ENCODE measurements at regions not wholly inside any gene's neighbourhood (a gene's known extent, or its start where the extent isn't known, plus 50 kb on each side); places are given as distances from the start of the nearest gene placed in this dataset.

DNA sequence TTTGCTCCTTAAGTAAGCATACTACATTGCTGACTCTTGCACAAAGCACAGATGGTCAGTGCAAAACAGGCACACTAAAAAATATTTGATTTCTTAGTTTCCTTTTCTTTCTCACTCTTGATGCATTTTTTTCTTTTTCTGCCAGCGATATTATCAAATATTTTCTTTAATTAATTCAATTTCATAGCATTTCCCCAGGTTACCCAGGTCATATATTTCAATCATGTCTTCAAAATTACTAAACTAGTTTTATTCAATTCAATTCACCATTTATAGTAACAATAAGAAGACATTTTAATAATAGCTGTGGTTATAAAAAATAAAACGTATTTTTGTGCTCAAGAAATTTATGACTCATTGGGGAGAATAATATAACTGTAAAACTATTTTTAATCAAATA is 421.2 kb downstream of the GASK1B start:
- no peak overlapping the region for H3K4me3 Mint-ChIP-seq
- H3K27ac Mint-ChIP-seq (ENCODE audit: unreplicated experiment) = no peak overlapping the region
- DNase-seq (ENCODE audit: low read depth, low spot score) = no peak
- H3K27me3 Mint-ChIP-seq (ENCODE audit: low read depth) = no peaks in the 10 kb centered on the region
- peaks cover 2% of the 10 kb centered on the region for H3K36me3 Mint-ChIP-seq (ENCODE audit: low read depth)
- TF ChIP-seq, protein P1, sequence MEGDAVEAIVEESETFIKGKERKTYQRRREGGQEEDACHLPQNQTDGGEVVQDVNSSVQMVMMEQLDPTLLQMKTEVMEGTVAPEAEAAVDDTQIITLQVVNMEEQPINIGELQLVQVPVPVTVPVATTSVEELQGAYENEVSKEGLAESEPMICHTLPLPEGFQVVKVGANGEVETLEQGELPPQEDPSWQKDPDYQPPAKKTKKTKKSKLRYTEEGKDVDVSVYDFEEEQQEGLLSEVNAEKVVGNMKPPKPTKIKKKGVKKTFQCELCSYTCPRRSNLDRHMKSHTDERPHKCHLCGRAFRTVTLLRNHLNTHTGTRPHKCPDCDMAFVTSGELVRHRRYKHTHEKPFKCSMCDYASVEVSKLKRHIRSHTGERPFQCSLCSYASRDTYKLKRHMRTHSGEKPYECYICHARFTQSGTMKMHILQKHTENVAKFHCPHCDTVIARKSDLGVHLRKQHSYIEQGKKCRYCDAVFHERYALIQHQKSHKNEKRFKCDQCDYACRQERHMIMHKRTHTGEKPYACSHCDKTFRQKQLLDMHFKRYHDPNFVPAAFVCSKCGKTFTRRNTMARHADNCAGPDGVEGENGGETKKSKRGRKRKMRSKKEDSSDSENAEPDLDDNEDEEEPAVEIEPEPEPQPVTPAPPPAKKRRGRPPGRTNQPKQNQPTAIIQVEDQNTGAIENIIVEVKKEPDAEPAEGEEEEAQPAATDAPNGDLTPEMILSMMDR (conservative IDR thresholded peaks at IDR 0.05) = no peak
- no peaks in the 10 kb centered on the region for H3K4me1 Mint-ChIP-seq
- peaks cover 9% of the 10 kb centered on the region for H3K9me3 Mint-ChIP-seq

GRCh38 chr4:157741642-157742041 is 431.2 kb downstream of the GASK1B start:
- DNase-seq (ENCODE audit: low read depth, low spot score) = no peak
- H3K4me1 Mint-ChIP-seq = no peaks in the 10 kb centered on the region
- no peaks in the 10 kb centered on the region for H3K27me3 Mint-ChIP-seq (ENCODE audit: low read depth)
- H3K36me3 Mint-ChIP-seq (ENCODE audit: low read depth) = no peaks in the 10 kb centered on the region
- TF ChIP-seq, protein P1 (conservative IDR thresholded peaks at IDR 0.05) = no peak
- no peak overlapping the region for H3K27ac Mint-ChIP-seq (ENCODE audit: unreplicated experiment)
- H3K4me3 Mint-ChIP-seq = no peak overlapping the region
- no peaks in the 10 kb centered on the region for H3K9me3 Mint-ChIP-seq

GRCh38 chr4:157739242-157739641 is 433.6 kb downstream of the GASK1B start:
- H3K27ac Mint-ChIP-seq (ENCODE audit: unreplicated experiment) = no peak overlapping the region

GRCh38 chr4:157728215-157728614 is 444.6 kb downstream of the GASK1B start:
- H3K27ac Mint-ChIP-seq (ENCODE audit: unreplicated experiment) = no peak overlapping the region
- DNase-seq (ENCODE audit: low read depth, low spot score) = no peak
- TF ChIP-seq, protein P1 (conservative IDR thresholded peaks at IDR 0.05) = no peak
- H3K27me3 Mint-ChIP-seq (ENCODE audit: low read depth) = no peaks in the 10 kb centered on the region
- no peaks in the 10 kb centered on the region for H3K36me3 Mint-ChIP-seq (ENCODE audit: low read depth)
- no peak overlapping the region for H3K4me3 Mint-ChIP-seq
- H3K9me3 Mint-ChIP-seq = peaks cover 7% of the 10 kb centered on the region
- H3K4me1 Mint-ChIP-seq = no peaks in the 10 kb centered on the region

More at GRCh38 chr4:157739242-157739641, 433.6 kb downstream of the GASK1B start:
- no peak for DNase-seq (ENCODE audit: low read depth, low spot score)
- TF ChIP-seq, protein P1 (conservative IDR thresholded peaks at IDR 0.05) = no peak
- H3K9me3 Mint-ChIP-seq = no peaks in the 10 kb centered on the region
- H3K27me3 Mint-ChIP-seq (ENCODE audit: low read depth) = no peaks in the 10 kb centered on the region
- no peaks in the 10 kb centered on the region for H3K4me1 Mint-ChIP-seq
- no peaks in the 10 kb centered on the region for H3K36me3 Mint-ChIP-seq (ENCODE audit: low read depth)
- H3K4me3 Mint-ChIP-seq = no peak overlapping the region

GRCh38 chr4:157727163-157727562 is 445.7 kb downstream of the GASK1B start:
- Mint-ChIP-seq H3K9me3 (peaks cover 7% of the 10 kb centered on the region), H3K4me1 (no peaks in the 10 kb centered on the region), H3K4me3 (no peak overlapping the region), H3K27me3 (ENCODE audit: low read depth) (no peaks in the 10 kb centered on the region), H3K27ac (ENCODE audit: unreplicated experiment) (no peak overlapping the region), H3K36me3 (ENCODE audit: low read depth) (no peaks in the 10 kb centered on the region)
- TF ChIP-seq, protein P1 (conservative IDR thresholded peaks at IDR 0.05) = no peak
- no peak for DNase-seq (ENCODE audit: low read depth, low spot score)

- no peak overlapping the region for H3K4me3 Mint-ChIP-seq
- H3K27me3 Mint-ChIP-seq (ENCODE audit: low read depth) = no peaks in the 10 kb centered on the region
- H3K27ac Mint-ChIP-seq (ENCODE audit: unreplicated experiment) = no peak overlapping the region
- no peak for DNase-seq (ENCODE audit: low read depth, low spot score)
- H3K9me3 Mint-ChIP-seq = peaks cover 7% of the 10 kb centered on the region
- TF ChIP-seq, protein P1 (conservative IDR thresholded peaks at IDR 0.05) = no peak
- no peaks in the 10 kb centered on the region for H3K4me1 Mint-ChIP-seq
- H3K36me3 Mint-ChIP-seq (ENCODE audit: low read depth) = no peaks in the 10 kb centered on the region
Observed at GRCh38 chr4:157722146-157722545, 450.7 kb downstream of the GASK1B start.
